ENCODE measurements at regions not wholly inside any gene's neighbourhood (a gene's known extent, or its start where the extent isn't known, plus 50 kb on each side); places are given as distances from the start of the nearest gene placed in this dataset.

GRCh38 chr6:21953831-21954801 is 342.7 kb downstream of the PRL start:
- ChIA-PET POLR2A (no interaction called here), CTCF (interaction anchor here (1.0 to 1.1 kb wide), 2 partner anchors 13 to 18 kb away, joined by 3 to 4 read pairs; no protein-coding TSS in a partner anchor)
- no peak for DNase-seq (ENCODE audit: extremely low spot score)
- TF ChIP-seq, protein P1, sequence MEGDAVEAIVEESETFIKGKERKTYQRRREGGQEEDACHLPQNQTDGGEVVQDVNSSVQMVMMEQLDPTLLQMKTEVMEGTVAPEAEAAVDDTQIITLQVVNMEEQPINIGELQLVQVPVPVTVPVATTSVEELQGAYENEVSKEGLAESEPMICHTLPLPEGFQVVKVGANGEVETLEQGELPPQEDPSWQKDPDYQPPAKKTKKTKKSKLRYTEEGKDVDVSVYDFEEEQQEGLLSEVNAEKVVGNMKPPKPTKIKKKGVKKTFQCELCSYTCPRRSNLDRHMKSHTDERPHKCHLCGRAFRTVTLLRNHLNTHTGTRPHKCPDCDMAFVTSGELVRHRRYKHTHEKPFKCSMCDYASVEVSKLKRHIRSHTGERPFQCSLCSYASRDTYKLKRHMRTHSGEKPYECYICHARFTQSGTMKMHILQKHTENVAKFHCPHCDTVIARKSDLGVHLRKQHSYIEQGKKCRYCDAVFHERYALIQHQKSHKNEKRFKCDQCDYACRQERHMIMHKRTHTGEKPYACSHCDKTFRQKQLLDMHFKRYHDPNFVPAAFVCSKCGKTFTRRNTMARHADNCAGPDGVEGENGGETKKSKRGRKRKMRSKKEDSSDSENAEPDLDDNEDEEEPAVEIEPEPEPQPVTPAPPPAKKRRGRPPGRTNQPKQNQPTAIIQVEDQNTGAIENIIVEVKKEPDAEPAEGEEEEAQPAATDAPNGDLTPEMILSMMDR (IDR thresholded peaks at IDR 0.05; ENCODE audit: control extremely low read depth, extremely low read depth, low read depth, missing control alignments), result no peak

DNA sequence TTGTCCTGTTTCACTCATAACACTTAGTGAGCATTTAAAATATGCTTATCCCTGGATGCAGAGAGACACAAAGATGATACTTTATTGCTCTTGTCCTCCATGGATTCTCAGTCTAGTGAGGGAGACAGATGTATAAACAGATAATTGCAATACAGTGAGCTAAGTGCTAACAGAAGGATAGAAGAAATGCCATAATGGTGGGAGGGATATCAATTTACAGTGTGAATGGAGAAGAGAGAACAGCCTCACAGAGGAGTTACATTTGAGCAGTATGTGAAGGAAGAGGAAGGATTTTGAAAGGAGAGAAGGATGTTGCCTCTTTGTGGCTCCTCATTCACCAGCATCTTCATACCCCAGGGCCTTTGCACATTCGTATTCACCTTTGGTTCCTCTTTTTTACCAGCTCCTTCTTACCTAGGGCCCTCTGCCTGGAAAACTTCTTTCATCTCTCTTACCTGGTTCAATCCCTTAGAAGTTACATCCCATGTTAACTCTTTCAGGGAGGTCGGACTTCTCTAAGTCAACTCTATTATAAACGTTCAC is 341.7 kb downstream of the PRL start:
- CTCF ChIA-PET, result no interaction called here
- TF ChIP-seq, protein P1 (IDR thresholded peaks at IDR 0.05; ENCODE audit: control extremely low read depth, extremely low read depth, low read depth, missing control alignments), result no peak
- POLR2A ChIA-PET, result no interaction called here
- no peak for DNase-seq (ENCODE audit: extremely low spot score)

- POLR2A ChIA-PET, result no interaction called here
- CTCF ChIA-PET, result interaction anchor here (1.6 kb wide), 1 partner anchor 19 kb away, joined by 4 read pairs; no protein-coding TSS in a partner anchor
- no peak for DNase-seq (ENCODE audit: extremely low spot score)
- TF ChIP-seq, protein P1 (IDR thresholded peaks at IDR 0.05; ENCODE audit: control extremely low read depth, extremely low read depth, low read depth, missing control alignments), result no peak
Observed at GRCh38 chr6:21955951-21956350, 340.9 kb downstream of the PRL start.

GRCh38 chr6:21958428-21958827 is 338.4 kb downstream of the PRL start:
- POLR2A ChIA-PET, result interaction anchor here (0.7 kb wide), 1 partner anchor 436 kb away, joined by 6 read pairs; no protein-coding TSS in a partner anchor
- CTCF ChIA-PET, result interaction anchor here (0.7 kb wide), 1 partner anchor 12 kb away, joined by 4 read pairs; no protein-coding TSS in a partner anchor
- TF ChIP-seq, protein P1 (IDR thresholded peaks at IDR 0.05; ENCODE audit: control extremely low read depth, extremely low read depth, low read depth, missing control alignments), result no peak
- no peak for DNase-seq (ENCODE audit: extremely low spot score)

- CTCF ChIA-PET, result interaction anchor here (1.0 to 1.4 kb wide), 2 partner anchors 11 to 39 kb away, joined by 3 to 6 read pairs; no protein-coding TSS in a partner anchor
- TF ChIP-seq, protein P1 (IDR thresholded peaks at IDR 0.05; ENCODE audit: control extremely low read depth, extremely low read depth, low read depth, missing control alignments), result no peak
- POLR2A ChIA-PET, result no interaction called here
- DNase-seq (ENCODE audit: extremely low spot score), result no peak
Observed at GRCh38 chr6:21961226-21961625, 335.6 kb downstream of the PRL start.

GRCh38 chr6:21965016-21965415 is 331.8 kb downstream of the PRL start:
- DNase-seq (ENCODE audit: extremely low spot score), result no peak
- ChIA-PET POLR2A (no interaction called here), CTCF (interaction anchor here (1.5 kb wide), 1 partner anchor 13 kb away, joined by 4 read pairs; no protein-coding TSS in a partner anchor)
- TF ChIP-seq, protein P1 (IDR thresholded peaks at IDR 0.05; ENCODE audit: control extremely low read depth, extremely low read depth, low read depth, missing control alignments), result no peak
